KMS-11 (cell line): ENCODE measurements at regions not wholly inside any gene's neighbourhood (a gene's known extent, or its start where the extent isn't known, plus 50 kb on each side); places are given as distances from the start of the nearest gene placed in this dataset.
A peak's percentile ranks its signal among the peaks of the same experiment; 100 is the strongest.

Experiments used
- H2AFZ ChIP-seq: fragments of 200-600 bp; sonication (generic); 2 replicates; pipeline ENCODE4 v1.6.1; 2016; ENCODE audit warnings: antibody characterized with exemption, mixed run types, low read depth
- H3K27ac ChIP-seq: fragments of 200-600 bp; sonication (generic); 2 replicates; pipeline ENCODE4 v1.6.1; 2016; ENCODE audit warnings: mild to moderate bottlenecking, mixed run types
- H3K27me3 ChIP-seq: fragments of 200-600 bp; sonication (generic); 2 replicates; pipeline ENCODE4 v1.6.1; 2017; ENCODE audit warnings: mild to moderate bottlenecking, low read depth, mixed run types, moderate library complexity; ENCODE audit not compliant: insufficient read depth
- H3K36me3 ChIP-seq: fragments of 200-600 bp; sonication (generic); 2 replicates; pipeline ENCODE4 v1.6.1; 2017; ENCODE audit warnings: mild to moderate bottlenecking, mixed run types; ENCODE audit not compliant: insufficient read depth
- H3K4me1 ChIP-seq: fragments of 200-600 bp; sonication (generic); 2 replicates; pipeline ENCODE4 v1.6.1; 2016; ENCODE audit warnings: mild to moderate bottlenecking, low read depth, mixed run types; ENCODE audit not compliant: poor library complexity, severe bottlenecking
- H3K4me2 ChIP-seq: fragments of 200-600 bp; sonication (generic); 2 replicates; pipeline ENCODE4 v1.7.0; 2016; ENCODE audit warnings: mild to moderate bottlenecking, mixed run types
- H3K4me3 ChIP-seq: fragments of 200-600 bp; sonication (generic); IDR thresholded peaks from 2 replicates; pipeline ENCODE4 v1.6.1; 2017; ENCODE audit warnings: low read depth, low read length, mixed read lengths; ENCODE audit not compliant: insufficient read depth
- H3K79me2 ChIP-seq: fragments of 200-600 bp; sonication (generic); 2 replicates; pipeline ENCODE4 v1.6.1; 2016; ENCODE audit warnings: low read depth, mixed run types; ENCODE audit not compliant: insufficient read depth
- H3K9ac ChIP-seq: fragments of 200-600 bp; sonication (generic); 2 replicates; pipeline ENCODE4 v1.6.1; 2016; ENCODE audit warnings: mild to moderate bottlenecking, mixed run types
- H4K20me1 ChIP-seq: fragments of 200-600 bp; sonication (generic); 2 replicates; pipeline ENCODE4 v1.6.1; 2016; ENCODE audit warnings: mild to moderate bottlenecking, mixed run types; ENCODE audit not compliant: insufficient read depth
- TF ChIP-seq, protein P1 (sequence below): fragments of 200-600 bp; sonication (generic); conservative IDR thresholded peaks from 2 replicates; pipeline ENCODE4 v1.6.1; 2017; ENCODE audit warnings: low read depth, mild to moderate bottlenecking, antibody characterized with exemption, low read length, moderate library complexity, mixed read lengths

DNA sequence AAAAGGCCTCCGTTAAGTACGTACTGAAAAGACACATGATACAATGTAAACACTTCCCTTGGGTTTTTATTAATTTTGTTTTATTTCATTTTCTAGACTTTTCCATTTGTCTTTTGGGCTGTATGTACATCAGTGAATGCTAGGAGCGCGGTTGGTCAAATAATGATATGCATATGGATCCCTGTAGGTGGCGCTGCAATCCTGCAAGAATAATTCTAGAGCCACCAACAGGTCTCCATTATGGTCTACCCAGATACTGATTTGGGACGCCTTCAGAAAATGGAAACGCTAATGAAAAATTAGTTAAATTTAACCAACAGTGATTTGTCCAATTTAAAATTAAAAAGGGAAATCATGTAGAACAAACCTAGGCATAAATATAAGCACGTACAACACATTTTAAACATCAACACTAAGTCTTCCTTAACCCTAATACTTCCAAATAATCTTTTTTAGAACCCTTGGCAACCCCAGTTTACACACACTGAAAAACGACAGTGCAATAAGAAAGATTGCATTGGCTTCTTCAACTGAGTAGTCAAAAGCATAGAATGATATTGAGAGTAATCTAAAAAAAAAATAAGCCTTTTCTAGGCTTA, 433.5 kb downstream of the RFPL4B start:
- Histone ChIP-seq H3K27ac (no peak overlapping the region), H3K9ac (no peak overlapping the region), H3K4me3 (no peak overlapping the region), H2AFZ (no peak overlapping the region), H3K79me2 (no peaks in the 10 kb centered on the region), H3K36me3 (no peaks in the 10 kb centered on the region), H3K4me1 (no peaks in the 10 kb centered on the region), H4K20me1 (no peaks in the 10 kb centered on the region), H3K27me3 (no peaks in the 10 kb centered on the region), H3K4me2 (no peak overlapping the region)
- TF ChIP-seq, protein P1, sequence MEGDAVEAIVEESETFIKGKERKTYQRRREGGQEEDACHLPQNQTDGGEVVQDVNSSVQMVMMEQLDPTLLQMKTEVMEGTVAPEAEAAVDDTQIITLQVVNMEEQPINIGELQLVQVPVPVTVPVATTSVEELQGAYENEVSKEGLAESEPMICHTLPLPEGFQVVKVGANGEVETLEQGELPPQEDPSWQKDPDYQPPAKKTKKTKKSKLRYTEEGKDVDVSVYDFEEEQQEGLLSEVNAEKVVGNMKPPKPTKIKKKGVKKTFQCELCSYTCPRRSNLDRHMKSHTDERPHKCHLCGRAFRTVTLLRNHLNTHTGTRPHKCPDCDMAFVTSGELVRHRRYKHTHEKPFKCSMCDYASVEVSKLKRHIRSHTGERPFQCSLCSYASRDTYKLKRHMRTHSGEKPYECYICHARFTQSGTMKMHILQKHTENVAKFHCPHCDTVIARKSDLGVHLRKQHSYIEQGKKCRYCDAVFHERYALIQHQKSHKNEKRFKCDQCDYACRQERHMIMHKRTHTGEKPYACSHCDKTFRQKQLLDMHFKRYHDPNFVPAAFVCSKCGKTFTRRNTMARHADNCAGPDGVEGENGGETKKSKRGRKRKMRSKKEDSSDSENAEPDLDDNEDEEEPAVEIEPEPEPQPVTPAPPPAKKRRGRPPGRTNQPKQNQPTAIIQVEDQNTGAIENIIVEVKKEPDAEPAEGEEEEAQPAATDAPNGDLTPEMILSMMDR: peak; percentile 68

DNA sequence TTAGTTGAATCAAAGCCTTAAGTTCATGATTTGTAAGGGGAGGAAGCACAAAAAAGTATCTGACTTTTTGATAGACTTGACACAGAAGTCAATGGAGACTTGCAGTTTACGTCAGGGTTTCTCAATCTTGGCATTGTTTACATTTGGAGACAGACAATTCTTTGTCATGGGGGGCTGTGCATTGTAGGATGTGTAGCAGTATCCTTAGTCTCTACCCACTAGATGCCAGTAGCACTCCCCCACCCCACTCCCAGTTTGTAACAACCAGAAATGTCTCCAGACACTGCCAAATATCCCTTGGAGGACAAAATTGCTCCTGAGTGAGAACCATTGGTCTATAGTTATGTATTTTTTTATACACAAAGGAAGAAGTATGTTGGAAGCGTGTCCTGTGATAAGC, 434.1 kb downstream of the RFPL4B start:
- H2AFZ ChIP-seq: no peak overlapping the region
- no peak overlapping the region for H3K4me2 ChIP-seq
- no peaks in the 10 kb centered on the region for H3K4me1 ChIP-seq
- H4K20me1 ChIP-seq: no peaks in the 10 kb centered on the region
- no peaks in the 10 kb centered on the region for H3K79me2 ChIP-seq
- H3K9ac ChIP-seq: no peak overlapping the region
- TF ChIP-seq, protein P1: no peak
- no peaks in the 10 kb centered on the region for H3K36me3 ChIP-seq
- no peaks in the 10 kb centered on the region for H3K27me3 ChIP-seq
- no peak overlapping the region for H3K4me3 ChIP-seq
- H3K27ac ChIP-seq: no peak overlapping the region

DNA sequence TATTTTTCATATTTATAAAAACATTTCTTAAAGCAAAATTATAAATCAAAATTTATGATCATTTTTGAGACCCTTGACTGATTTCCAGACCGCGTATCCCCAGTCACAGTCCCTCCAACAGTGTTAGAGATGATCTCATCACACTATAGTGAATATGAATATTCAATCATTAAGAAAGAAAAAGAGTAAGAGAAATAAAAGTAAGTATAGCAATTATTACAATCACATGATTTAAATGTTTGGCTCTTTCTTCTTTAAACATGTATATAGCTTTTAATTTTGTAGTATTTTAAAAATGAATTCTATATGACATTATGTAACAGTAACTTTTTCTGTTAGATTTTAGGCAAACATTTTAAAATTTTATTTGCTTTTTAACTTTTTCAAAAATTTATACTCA, 438.3 kb downstream of the RFPL4B start:
- Histone ChIP-seq H3K9ac (no peak overlapping the region), H2AFZ (no peak overlapping the region), H3K4me1 (no peaks in the 10 kb centered on the region), H3K27ac (no peak overlapping the region), H3K79me2 (no peaks in the 10 kb centered on the region), H3K4me3 (no peak overlapping the region), H3K27me3 (no peaks in the 10 kb centered on the region), H4K20me1 (no peaks in the 10 kb centered on the region), H3K36me3 (no peaks in the 10 kb centered on the region), H3K4me2 (no peak overlapping the region)
- TF ChIP-seq, protein P1: no peak

DNA sequence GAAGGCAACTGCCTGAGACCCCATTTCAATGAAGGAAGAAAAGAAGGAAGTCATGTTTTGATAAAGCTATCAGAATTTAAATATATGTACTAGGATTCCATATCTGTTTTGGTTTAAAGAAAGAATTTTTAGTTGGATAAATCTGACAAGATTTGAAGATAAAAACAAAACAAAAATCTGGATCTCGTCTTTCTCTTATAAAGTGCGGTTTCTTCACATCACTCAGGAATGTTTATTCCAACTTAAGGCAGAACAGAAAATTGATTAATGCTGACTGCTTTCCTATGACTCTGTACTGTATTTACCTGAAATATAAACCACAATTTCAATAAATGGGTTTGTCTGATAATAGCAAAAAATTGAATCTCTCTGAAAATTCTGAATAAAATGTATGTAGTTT, 439.7 kb downstream of the RFPL4B start:
- no peaks in the 10 kb centered on the region for H3K27me3 ChIP-seq
- no peak overlapping the region for H3K27ac ChIP-seq
- H3K4me2 ChIP-seq: no peak overlapping the region
- TF ChIP-seq, protein P1: no peak
- no peaks in the 10 kb centered on the region for H3K79me2 ChIP-seq
- no peaks in the 10 kb centered on the region for H3K36me3 ChIP-seq
- H3K4me3 ChIP-seq: no peak overlapping the region
- no peaks in the 10 kb centered on the region for H3K4me1 ChIP-seq
- H4K20me1 ChIP-seq: no peaks in the 10 kb centered on the region
- H3K9ac ChIP-seq: no peak overlapping the region
- H2AFZ ChIP-seq: no peak overlapping the region
